Ovary (tissue), 7 donors: ENCODE measurements at regions not wholly inside any gene's neighbourhood (a gene's known extent, or its start where the extent isn't known, plus 50 kb on each side); places are given as distances from the start of the nearest gene placed in this dataset.

Source experiments
- DNase-seq, 5 donors: peaks; one replicate each; pipeline ENCODE4 v3.0.0-alpha.2; 2019 to 2020
- H3K27ac ChIP-seq, 2 donors: fragments of 200-600 bp; one replicate each; pipeline versions ENCODE4 v1.5.1 to v1.8.0; 2019 to 2022
- H3K27me3 ChIP-seq: fragments of 200-600 bp; one replicate; pipeline ENCODE4 v1.8.0; 2022
- H3K36me3 ChIP-seq: fragments of 200-600 bp; sonication (generic); one replicate; pipeline ENCODE4 v1.5.1; 2019
- H3K4me1 ChIP-seq: one replicate; pipeline ENCODE4 v1.8.1; 2013; ENCODE audit warnings: mild to moderate bottlenecking, moderate library complexity; ENCODE audit not compliant: insufficient read depth
- H3K4me3 ChIP-seq: fragments of 200-600 bp; sonication (generic); one replicate; pipeline ENCODE4 v1.5.1; 2017
- H3K9me3 ChIP-seq, 2 donors: fragments of 200-600 bp in 1 of 2; sonication (generic) in 1 of 2; one replicate each; pipeline versions ENCODE4 v1.5.1 to v1.8.1; 2013 to 2019; ENCODE audit warnings: mild to moderate bottlenecking in 1 of 2, moderate library complexity in 1 of 2
- EP300 ChIP-seq: sonication (generic); formaldehyde crosslinking; IDR thresholded peaks from one replicate; pipeline ENCODE4 v1.6.1; 2017; ENCODE audit warnings: antibody characterized with exemption
- POLR2A ChIP-seq: fragments of 450-650 bp; IDR thresholded peaks from one replicate; pipeline ENCODE4 v1.6.1; 2017; ENCODE audit warnings: antibody characterized with exemption, mild to moderate bottlenecking, moderate library complexity
- WGBS, 3 donors: extraction: QIAGEN DNeasy Blood & Tissue Kit in 1 of 3; methylation state at CpG; one replicate each; pipeline versions ENCODE4 v1.1.5 to v1.1.7; 2013 to 2017; 5-methylcytosine and 5-hydroxymethylcytosine counted together
- intact Hi-C, 4 donors: fragments of 100-400 bp; cut with DNase I; formaldehyde crosslinking; loops; one replicate each; pipeline versions ENCODE4 v1.11.0 to v1.15.1; 2022 to 2023
- TF ChIP-seq, protein P1 (sequence below), 3 donors: fragments of 450-650 bp in 2 of 3; fragments of 200-600 bp in 1 of 3; IDR thresholded peaks; one replicate each; pipeline versions ENCODE4 v1.5.1 to v1.8.0; 2016 to 2022; ENCODE audit warnings: antibody characterized with exemption in 3 of 3, mild to moderate bottlenecking in 1 of 3
- donor health status: DM: no; HTN: no; CAD: no; lungs with moderate emphysema.
- donor health status: DM: no; HTN: no; CAD: no.
- donor health status: Bipolar disorder and iron deficiency.
- donor health status: DM: no; HTN: no; CAD: no.
- donor health status: DM: yes; HTN: yes; CAD: no.

DNA sequence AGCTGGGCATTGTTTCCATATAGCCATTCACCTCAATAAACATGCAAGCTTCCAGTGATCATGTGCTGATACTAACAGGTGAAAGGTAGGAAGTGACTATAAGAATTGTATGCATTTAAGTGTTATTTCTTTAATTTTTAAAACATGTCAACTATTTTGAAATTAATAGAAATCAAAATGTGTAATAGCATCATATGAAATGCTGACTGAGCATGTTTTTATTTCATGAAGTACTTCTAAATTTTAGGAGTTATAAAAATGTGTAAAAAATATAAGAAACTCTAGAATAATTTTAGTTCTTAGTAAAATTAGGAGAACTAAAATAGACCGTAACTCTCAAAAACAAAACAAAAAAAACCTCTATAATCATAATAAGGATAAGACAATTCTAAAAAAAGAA is 229.3 kb upstream of the ARPP21 start:
- DNase-seq, result no peak
- Histone ChIP-seq H3K36me3 (no peaks in the 10 kb centered on the region), H3K27me3 (no peaks in the 10 kb centered on the region), H3K4me3 (no peak overlapping the region), H3K4me1 (no peaks in the 10 kb centered on the region), H3K27ac (no peak overlapping the region), H3K9me3 (no peaks in the 10 kb centered on the region)
- TF ChIP-seq EP300 (no peak), POLR2A (no peak)
- TF ChIP-seq, protein P1, sequence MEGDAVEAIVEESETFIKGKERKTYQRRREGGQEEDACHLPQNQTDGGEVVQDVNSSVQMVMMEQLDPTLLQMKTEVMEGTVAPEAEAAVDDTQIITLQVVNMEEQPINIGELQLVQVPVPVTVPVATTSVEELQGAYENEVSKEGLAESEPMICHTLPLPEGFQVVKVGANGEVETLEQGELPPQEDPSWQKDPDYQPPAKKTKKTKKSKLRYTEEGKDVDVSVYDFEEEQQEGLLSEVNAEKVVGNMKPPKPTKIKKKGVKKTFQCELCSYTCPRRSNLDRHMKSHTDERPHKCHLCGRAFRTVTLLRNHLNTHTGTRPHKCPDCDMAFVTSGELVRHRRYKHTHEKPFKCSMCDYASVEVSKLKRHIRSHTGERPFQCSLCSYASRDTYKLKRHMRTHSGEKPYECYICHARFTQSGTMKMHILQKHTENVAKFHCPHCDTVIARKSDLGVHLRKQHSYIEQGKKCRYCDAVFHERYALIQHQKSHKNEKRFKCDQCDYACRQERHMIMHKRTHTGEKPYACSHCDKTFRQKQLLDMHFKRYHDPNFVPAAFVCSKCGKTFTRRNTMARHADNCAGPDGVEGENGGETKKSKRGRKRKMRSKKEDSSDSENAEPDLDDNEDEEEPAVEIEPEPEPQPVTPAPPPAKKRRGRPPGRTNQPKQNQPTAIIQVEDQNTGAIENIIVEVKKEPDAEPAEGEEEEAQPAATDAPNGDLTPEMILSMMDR (IDR thresholded peaks at IDR 0.05), result no peak
- intact Hi-C loops, result no loop called here
- 12 to 38% (median 14%) methylated on average over 1 of the region's 1 CpG for WGBS, 3 donors

DNA sequence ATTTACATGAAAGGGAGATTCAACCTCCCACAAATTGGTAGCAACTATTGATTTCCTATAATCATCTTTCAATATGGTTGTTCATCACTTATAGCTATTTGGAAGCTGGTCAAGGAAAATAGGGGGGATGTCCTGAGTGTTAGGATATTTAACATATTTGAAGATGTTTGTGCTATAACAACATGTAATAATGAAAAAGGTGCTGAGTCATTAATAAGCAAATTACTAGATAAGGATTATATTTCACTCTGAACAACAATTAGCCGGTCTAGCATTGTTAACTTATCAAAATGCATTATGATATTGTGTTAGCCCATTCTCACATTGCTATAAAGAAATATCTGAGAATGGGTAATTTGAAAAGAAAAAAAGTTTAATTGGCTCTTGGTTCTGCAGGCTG is 225.8 kb upstream of the ARPP21 start:
- no peaks in the 10 kb centered on the region for H3K4me1 ChIP-seq
- DNase-seq, result no peak
- H3K27ac ChIP-seq, result no peak overlapping the region
- TF ChIP-seq, protein P1 (IDR thresholded peaks at IDR 0.05), result no peak
- TF ChIP-seq POLR2A (no peak), EP300 (no peak)
- no peaks in the 10 kb centered on the region for H3K36me3 ChIP-seq
- H3K9me3 ChIP-seq, result no peaks in the 10 kb centered on the region
- no peaks in the 10 kb centered on the region for H3K27me3 ChIP-seq
- WGBS, 3 donors, result 67 to 76% (median 68%) methylated on average over 1 of the region's 1 CpG
- no peak overlapping the region for H3K4me3 ChIP-seq
- intact Hi-C loops, result no loop called here

GRCh38 chr3:35417080-35417479 is 222.2 kb upstream of the ARPP21 start:
- no peaks in the 10 kb centered on the region for H3K36me3 ChIP-seq
- no peak overlapping the region for H3K27ac ChIP-seq
- intact Hi-C loops, result no loop called here
- no peaks in the 10 kb centered on the region for H3K27me3 ChIP-seq
- H3K9me3 ChIP-seq, result no peaks in the 10 kb centered on the region
- no peak for DNase-seq
- H3K4me3 ChIP-seq, result no peak overlapping the region
- WGBS, 3 donors, result 38 to 52% (median 45%) methylated on average over 2 of the region's 2 CpGs
- no peaks in the 10 kb centered on the region for H3K4me1 ChIP-seq
- TF ChIP-seq, protein P1 (IDR thresholded peaks at IDR 0.05), result no peak
- TF ChIP-seq POLR2A, result no peak

- WGBS, 3 donors, result 85 to 93% (median 87%) methylated on average over 1 of the region's 1 CpG
- no peaks in the 10 kb centered on the region for H3K36me3 ChIP-seq
- H3K9me3 ChIP-seq, result no peaks in the 10 kb centered on the region
- no peak for DNase-seq
- no peaks in the 10 kb centered on the region for H3K4me1 ChIP-seq
- H3K27me3 ChIP-seq, result peaks cover 2% of the 10 kb centered on the region
- H3K4me3 ChIP-seq, result no peak overlapping the region
- intact Hi-C loops, result no loop called here
- TF ChIP-seq EP300, result no peak
- TF ChIP-seq POLR2A, result no peak
- TF ChIP-seq, protein P1 (IDR thresholded peaks at IDR 0.05), result no peak
- H3K27ac ChIP-seq, result no peak overlapping the region
Measured at GRCh38 chr3:35422101-35422500, 217.2 kb upstream of the ARPP21 start.
